HG03521 (cell line): ENCODE measurements at regions not wholly inside any gene's neighbourhood (a gene's known extent, or its start where the extent isn't known, plus 50 kb on each side); places are given as distances from the start of the nearest gene placed in this dataset.

Source experiments
- ATAC-seq: cut with Tn5 transposase; IDR thresholded peaks from one replicate; pipeline ENCODE4 v1.9.1; 2021; ENCODE audit warnings: mild to moderate bottlenecking, moderate library complexity; ENCODE audit not compliant: unreplicated experiment

- peak; percentile 54 for ATAC-seq
Observed at GRCh38 chr3:177300039-177300833, 103.0 kb upstream of the TBL1XR1 start.

DNA sequence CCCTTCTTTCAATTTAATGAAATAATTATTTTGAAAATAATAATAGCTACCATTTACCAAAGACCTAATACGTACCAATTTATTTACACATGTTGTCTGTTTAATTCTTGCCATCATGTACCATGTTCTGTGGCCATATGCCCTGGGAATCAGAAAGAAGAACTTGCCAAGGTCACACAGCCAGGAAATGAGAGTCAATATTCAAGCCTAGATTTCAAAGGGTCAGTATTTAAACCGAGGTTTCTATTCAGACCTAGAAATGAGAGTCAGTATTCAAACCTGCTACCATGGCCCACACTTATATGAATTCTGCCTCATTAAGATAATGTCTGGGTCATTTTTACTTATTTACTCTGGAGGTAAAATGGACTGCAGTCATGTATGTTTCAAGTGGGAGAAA is 103.6 kb upstream of the TBL1XR1 start:
- no peak for ATAC-seq

GRCh38 chr3:177306252-177306651 is 109.0 kb upstream of the TBL1XR1 start:
- no peak for ATAC-seq

GRCh38 chr3:177307391-177307790 is 110.1 kb upstream of the TBL1XR1 start:
- no peak for ATAC-seq

DNA sequence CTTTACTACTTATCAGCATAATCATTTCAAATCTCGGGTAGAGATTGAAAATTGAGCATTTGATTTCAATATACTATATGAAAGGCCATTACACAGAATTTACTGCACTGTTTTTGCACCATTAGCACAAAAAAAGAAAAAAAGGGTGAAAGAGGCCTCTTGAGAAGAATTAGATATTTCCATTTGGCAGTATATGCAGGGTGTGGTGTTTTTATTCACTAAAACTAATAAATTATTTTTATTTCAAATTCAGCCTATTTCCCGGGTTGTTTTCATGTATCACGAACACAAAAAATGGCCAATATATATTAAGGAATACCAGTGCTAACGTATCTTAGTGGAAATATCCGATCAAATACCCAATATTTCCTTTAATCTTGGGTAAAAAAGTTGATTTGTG is 110.5 kb upstream of the TBL1XR1 start:
- no peak for ATAC-seq

GRCh38 chr3:177308286-177308685 is 111.0 kb upstream of the TBL1XR1 start:
- no peak for ATAC-seq

DNA sequence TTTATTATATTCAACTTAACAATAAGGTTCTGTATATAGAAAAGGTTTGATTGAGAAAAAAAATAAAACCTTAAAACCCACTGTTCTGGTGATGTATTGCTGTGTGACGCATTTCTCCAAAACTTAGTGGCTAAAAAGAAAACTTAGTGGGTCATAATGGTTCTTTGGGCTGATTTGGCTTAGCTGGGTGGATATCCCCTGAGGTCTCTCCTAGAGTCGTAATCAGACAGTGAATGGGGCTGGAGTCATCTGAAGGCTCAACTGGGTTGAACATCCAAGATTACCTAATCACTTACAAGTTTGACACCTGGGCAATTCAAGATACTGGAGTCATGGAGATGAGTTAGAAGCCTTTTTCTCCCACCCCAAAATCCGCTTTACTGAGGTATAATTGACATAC is 111.6 kb upstream of the TBL1XR1 start:
- ATAC-seq: no peak

- ATAC-seq: no peak
Observed at GRCh38 chr3:177312491-177312890, 115.2 kb upstream of the TBL1XR1 start.

DNA sequence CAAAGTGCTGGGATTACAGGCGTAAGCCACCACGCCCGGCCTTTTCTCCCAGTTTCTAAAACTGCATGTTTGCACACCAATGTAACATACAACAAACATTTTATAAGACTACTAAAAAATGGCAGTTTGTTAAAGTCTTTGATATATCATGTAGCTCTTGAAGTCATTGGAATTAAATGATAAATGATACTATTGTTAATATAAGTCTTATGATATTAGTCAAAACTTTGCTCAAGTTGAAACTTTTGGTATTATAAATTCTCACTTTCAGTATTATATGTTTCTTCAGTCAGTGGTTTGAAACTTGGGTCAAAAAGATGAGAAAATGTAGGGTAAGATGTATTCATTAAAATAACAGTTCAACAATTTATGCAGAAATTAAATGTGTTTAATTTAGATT is 117.6 kb upstream of the TBL1XR1 start:
- peak; percentile 49 for ATAC-seq

GRCh38 chr3:177317247-177317646 is 120.0 kb upstream of the TBL1XR1 start:
- no peak for ATAC-seq

DNA sequence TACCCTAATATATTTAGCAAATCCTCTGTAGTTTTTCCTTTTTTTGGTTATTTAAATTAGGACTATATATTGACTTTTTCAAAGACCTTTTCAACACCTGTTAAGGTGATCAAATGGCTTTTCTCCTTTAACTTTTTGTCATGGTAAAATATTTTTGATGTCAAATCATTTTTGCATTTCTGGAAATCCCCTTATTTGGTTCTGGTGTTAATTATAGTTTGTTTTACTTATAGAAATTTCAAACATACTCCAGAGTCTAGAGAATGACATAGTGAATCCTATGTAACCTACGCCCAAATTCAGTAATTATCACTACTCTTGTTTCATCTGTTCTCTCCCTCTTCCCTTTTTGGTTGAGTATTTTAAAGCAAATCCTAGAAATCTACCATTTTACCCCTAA is 121.3 kb upstream of the TBL1XR1 start:
- no peak for ATAC-seq

GRCh38 chr3:177320765-177321247 is 123.5 kb upstream of the TBL1XR1 start:
- peak; percentile 38 for ATAC-seq

DNA sequence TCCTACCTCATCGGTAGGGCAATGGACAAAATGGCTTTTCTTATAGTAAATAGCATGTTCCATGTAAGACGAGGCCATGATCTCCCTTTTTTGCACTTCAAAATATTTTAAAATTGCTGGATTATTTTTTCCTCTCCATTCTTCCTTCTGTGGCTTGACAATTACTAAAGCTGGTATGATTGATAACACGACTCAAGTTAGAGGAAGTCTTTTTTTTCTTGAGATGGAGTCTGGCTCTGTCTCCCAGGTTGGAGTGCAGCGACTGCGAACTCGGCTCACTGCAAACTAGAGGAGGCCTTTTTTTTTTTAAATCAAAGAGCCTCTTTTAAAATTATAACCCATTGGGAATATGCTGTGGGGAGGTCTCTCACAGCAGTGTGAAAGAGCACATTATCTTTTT is 124.5 kb upstream of the TBL1XR1 start:
- ATAC-seq: no peak

- ATAC-seq: no peak
Observed at GRCh38 chr3:177322881-177323280, 125.6 kb upstream of the TBL1XR1 start.

DNA sequence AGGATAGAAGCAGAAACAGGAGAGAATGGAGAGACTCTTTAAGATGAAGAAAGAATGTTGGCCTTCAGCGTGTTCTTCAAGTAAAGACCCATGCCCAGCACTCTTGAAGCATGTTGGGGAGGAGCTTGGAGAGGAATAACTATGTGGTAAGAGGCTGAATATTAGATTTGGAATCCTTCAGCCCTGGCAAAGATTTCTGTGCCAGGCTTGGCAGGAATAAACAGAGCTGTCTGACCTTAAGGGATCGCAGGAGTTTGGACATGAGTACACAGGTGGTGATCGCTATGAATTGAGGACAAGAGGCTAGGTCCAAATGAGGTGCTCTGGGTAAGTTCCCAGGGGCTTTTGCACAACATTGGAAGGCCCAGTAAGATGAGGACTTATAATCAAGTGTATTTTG is 132.6 kb upstream of the TBL1XR1 start:
- ATAC-seq: no peak

DNA sequence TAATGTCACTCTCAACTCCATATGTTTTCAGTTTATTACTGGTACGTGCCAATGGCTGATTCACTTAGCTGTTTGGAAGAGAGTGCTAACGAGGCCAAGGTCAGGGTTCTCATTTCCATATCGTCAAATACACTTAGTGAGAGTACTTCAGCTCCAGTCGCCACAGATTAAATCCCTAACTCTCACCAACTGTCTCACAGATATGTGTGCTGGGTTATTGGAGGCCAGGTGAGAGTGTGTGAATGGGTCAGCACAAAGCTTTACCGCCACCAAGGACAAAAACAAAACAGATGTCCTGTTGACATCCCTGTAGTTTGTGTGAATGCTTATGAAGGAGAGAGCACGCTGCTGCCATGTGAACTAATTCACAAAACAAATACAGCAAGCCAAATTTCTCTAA is 133.5 kb upstream of the TBL1XR1 start:
- ATAC-seq: no peak

DNA sequence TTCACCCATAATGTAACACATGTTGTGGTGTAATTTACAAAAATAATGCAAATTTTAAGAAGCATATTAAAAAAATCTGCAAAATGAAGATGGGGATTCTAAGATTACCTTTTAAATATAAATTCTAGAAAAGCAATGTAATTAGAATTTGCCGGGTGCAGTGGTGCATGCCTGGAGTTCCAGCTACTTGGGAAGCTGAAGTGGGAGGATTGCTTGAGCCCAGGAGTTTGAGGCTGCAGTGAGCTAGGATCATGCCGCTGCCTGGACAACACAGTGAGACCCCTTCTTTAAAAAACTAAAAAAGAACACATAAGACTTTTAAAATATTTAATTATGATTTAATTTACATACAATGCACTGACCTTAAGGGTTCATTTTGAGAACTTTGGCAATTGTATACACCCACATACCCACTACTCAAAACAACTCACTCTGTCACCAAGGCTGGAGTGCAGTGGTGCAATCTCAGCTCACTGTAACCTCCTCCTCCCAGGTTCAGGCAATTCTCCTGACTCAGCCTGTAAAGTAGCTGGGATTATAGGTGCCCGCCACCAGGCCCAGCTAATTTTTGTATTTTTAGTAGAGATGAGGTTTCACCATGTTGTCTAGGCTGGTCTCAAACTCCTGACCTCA is 134.0 kb upstream of the TBL1XR1 start:
- no peak for ATAC-seq

DNA sequence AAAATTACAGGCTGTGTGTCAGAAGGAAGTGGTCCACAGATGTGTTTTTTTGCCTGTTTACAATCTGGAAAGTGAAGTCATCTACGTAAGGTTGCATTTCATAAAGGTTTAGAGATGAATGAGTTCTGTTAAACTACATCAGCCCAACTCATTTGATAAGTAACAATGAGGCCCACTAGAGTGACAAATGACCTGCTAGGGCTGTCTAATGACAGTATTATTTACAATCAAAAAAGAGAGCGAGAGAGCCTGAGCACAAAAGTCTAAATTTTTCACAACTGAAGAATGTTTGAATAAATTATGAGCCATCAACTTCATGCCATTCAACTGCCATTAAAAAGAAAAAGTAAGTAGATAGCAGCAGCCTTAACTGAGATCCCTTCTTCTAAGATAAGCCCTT is 135.7 kb upstream of the TBL1XR1 start:
- ATAC-seq: no peak

GRCh38 chr3:177333533-177334520 is 136.5 kb upstream of the TBL1XR1 start:
- no peak for ATAC-seq

GRCh38 chr3:177334803-177335202 is 137.5 kb upstream of the TBL1XR1 start:
- ATAC-seq: no peak

DNA sequence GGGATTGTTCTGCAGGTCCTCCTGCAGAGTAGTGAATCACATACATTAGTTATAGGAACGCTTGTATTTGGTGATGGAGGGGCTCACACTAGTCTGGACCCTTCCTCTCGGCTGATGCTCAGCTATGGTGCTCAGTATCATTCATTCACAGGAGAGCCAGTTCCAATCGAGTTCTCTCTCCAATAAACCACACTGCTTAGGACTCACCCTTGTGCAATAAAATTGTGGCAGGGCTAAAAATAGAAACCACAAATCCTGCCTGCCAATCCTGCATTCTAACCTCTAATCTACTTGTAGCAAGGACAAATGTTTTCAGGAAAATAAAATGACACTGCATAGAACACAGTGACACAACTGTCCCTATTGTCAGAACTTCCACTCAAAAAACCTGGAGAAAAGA is 138.4 kb upstream of the TBL1XR1 start:
- no peak for ATAC-seq
